ENCODE measurements at regions not wholly inside any gene's neighbourhood (a gene's known extent, or its start where the extent isn't known, plus 50 kb on each side); places are given as distances from the start of the nearest gene placed in this dataset.

GRCh38 chr10:121058082-121058481, 206.9 kb downstream of the WDR11 start:
- no peak for DNase-seq (ENCODE audit: low read depth, low spot score)
- Histone ChIP-seq H3K4me2 (ENCODE audit: control insufficient read depth, extremely low read depth, insufficient read depth, low read depth, low read length) (no peak overlapping the region), H3K4me3 (ENCODE audit: control insufficient read depth in 2 of 3, extremely low read depth in 1 of 3, insufficient read depth in 2 of 3, low read depth in 1 of 3, low read length in 3 of 3) (no peak overlapping the region)

DNA sequence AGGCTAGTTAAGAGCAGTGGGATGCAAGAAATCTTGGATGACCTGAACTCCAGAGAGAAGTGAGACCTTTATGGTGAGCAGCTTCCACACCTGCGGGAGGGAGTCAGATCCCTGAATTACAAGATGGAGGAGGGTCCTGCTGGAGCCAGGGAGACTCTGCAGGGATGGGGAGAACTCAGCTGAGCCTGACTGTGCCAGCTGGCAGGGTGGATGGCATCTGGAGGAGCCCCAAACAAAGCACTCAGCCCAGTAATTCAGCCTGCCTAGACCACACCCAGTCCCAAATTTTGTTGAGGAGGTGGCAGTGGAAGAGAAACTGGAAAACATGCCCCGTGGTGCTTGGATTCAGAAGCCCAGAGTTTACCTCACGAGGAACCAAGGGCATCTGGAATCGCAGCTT, 208.2 kb downstream of the WDR11 start:
- Histone ChIP-seq H3K27me3 (ENCODE audit: control insufficient read depth, extremely low read depth, insufficient read depth, low read length) (no peaks in the 10 kb centered on the region), H3K9me1 (ENCODE audit: control insufficient read depth, extremely low read depth, insufficient read depth, low read length) (no peaks in the 10 kb centered on the region), H3K4me1 (ENCODE audit: control insufficient read depth, extremely low read depth, insufficient read depth, low read length) (peaks cover 6% of the 10 kb centered on the region), H3K4me2 (ENCODE audit: control insufficient read depth, extremely low read depth, insufficient read depth, low read depth, low read length) (no peak overlapping the region), H3K9ac (ENCODE audit: control insufficient read depth, extremely low read depth, insufficient read depth, low read length) (no peak overlapping the region), H3K27ac (ENCODE audit: control insufficient read depth, insufficient read depth, low read length) (no peak overlapping the region), H2AFZ (ENCODE audit: control insufficient read depth, low read length) (no peak overlapping the region), H4K20me1 (ENCODE audit: control insufficient read depth, extremely low read depth, insufficient read depth, low read length) (no peaks in the 10 kb centered on the region), H3K9me3 (ENCODE audit: control insufficient read depth, low read depth, low read length) (no peaks in the 10 kb centered on the region), H3K79me2 (ENCODE audit: control insufficient read depth, insufficient read depth, low read length) (no peaks in the 10 kb centered on the region), H3K4me3 (ENCODE audit: control insufficient read depth in 2 of 3, extremely low read depth in 1 of 3, insufficient read depth in 2 of 3, low read depth in 1 of 3, low read length in 3 of 3) (no peak overlapping the region), H3K36me3 (ENCODE audit: control insufficient read depth in 2 of 2, extremely low read depth in 1 of 2, insufficient read depth in 2 of 2, low read length in 2 of 2) (no peaks in the 10 kb centered on the region)
- no peak for FAIRE-seq
- dilution Hi-C loops (cut with MboI; ENCODE audit: extremely low pct_ligation_motif_present, low sequenced_read_pairs) = no loop called here
- no peak for DNase-seq (ENCODE audit: low read depth, low spot score)
- TF ChIP-seq, protein P1, sequence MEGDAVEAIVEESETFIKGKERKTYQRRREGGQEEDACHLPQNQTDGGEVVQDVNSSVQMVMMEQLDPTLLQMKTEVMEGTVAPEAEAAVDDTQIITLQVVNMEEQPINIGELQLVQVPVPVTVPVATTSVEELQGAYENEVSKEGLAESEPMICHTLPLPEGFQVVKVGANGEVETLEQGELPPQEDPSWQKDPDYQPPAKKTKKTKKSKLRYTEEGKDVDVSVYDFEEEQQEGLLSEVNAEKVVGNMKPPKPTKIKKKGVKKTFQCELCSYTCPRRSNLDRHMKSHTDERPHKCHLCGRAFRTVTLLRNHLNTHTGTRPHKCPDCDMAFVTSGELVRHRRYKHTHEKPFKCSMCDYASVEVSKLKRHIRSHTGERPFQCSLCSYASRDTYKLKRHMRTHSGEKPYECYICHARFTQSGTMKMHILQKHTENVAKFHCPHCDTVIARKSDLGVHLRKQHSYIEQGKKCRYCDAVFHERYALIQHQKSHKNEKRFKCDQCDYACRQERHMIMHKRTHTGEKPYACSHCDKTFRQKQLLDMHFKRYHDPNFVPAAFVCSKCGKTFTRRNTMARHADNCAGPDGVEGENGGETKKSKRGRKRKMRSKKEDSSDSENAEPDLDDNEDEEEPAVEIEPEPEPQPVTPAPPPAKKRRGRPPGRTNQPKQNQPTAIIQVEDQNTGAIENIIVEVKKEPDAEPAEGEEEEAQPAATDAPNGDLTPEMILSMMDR (optimal IDR thresholded peaks at IDR 0.05 in 1 of 3, IDR thresholded peaks at IDR 0.05 in 1 of 3, conservative IDR thresholded peaks at IDR 0.05 in 1 of 3; ENCODE audit: extremely low read depth in 1 of 3, insufficient read depth in 2 of 3, low read length in 3 of 3) = no peak
- no peak for TF ChIP-seq EZH2 (IDR thresholded peaks at IDR 0.05; ENCODE audit: low read length)

More at GRCh38 chr10:121058082-121058481, 206.9 kb downstream of the WDR11 start:
- H3K9ac ChIP-seq (ENCODE audit: control insufficient read depth, extremely low read depth, insufficient read depth, low read length) = no peak overlapping the region
- no peaks in the 10 kb centered on the region for H3K4me1 ChIP-seq (ENCODE audit: control insufficient read depth, extremely low read depth, insufficient read depth, low read length)
- H3K27me3 ChIP-seq (ENCODE audit: control insufficient read depth, extremely low read depth, insufficient read depth, low read length) = no peaks in the 10 kb centered on the region
- H3K9me1 ChIP-seq (ENCODE audit: control insufficient read depth, extremely low read depth, insufficient read depth, low read length) = no peaks in the 10 kb centered on the region
- H3K79me2 ChIP-seq (ENCODE audit: control insufficient read depth, insufficient read depth, low read length) = no peaks in the 10 kb centered on the region
- H3K27ac ChIP-seq (ENCODE audit: control insufficient read depth, insufficient read depth, low read length) = no peak overlapping the region
- H2AFZ ChIP-seq (ENCODE audit: control insufficient read depth, low read length) = no peak overlapping the region
- no peak for FAIRE-seq
- H3K9me3 ChIP-seq (ENCODE audit: control insufficient read depth, low read depth, low read length) = no peaks in the 10 kb centered on the region
- no peaks in the 10 kb centered on the region for H4K20me1 ChIP-seq (ENCODE audit: control insufficient read depth, extremely low read depth, insufficient read depth, low read length)
- TF ChIP-seq, protein P1 (optimal IDR thresholded peaks at IDR 0.05 in 1 of 3, IDR thresholded peaks at IDR 0.05 in 1 of 3, conservative IDR thresholded peaks at IDR 0.05 in 1 of 3; ENCODE audit: extremely low read depth in 1 of 3, insufficient read depth in 2 of 3, low read length in 3 of 3) = no peak
- no peak for TF ChIP-seq EZH2 (IDR thresholded peaks at IDR 0.05; ENCODE audit: low read length)
- dilution Hi-C loops (cut with MboI; ENCODE audit: extremely low pct_ligation_motif_present, low sequenced_read_pairs) = no loop called here
- no peaks in the 10 kb centered on the region for H3K36me3 ChIP-seq (ENCODE audit: control insufficient read depth in 2 of 2, extremely low read depth in 1 of 2, insufficient read depth in 2 of 2, low read length in 2 of 2)
